A549 (cell line): ENCODE measurements at regions not wholly inside any gene's neighbourhood (a gene's known extent, or its start where the extent isn't known, plus 50 kb on each side); places are given as distances from the start of the nearest gene placed in this dataset.
A peak's percentile ranks its signal among the peaks of the same experiment; 100 is the strongest.

Experiments
- ATAC-seq, 2 experiments: fragments of 200-7000 bp in 1 of 2; fragments of >200 bp in 1 of 2; cut with Nextera tagmentation in 1 of 2; cut with Tn5 transposase in 1 of 2; 3 replicates each; pipeline versions ENCODE4 v1.8.0 to v1.9.1; 2018 to 2020; ENCODE audit warnings: mild to moderate bottlenecking in 1 of 2, moderate library complexity in 1 of 2
- CTCF ChIA-PET: fragments of 300-600 bp; sonication (Branson Sonifier 250); formaldehyde crosslinking; extraction: SDS; loops from one replicate; lab custom pipeline; 2021; ENCODE audit warnings: antibody characterized with exemption, inconsistent platforms; lab: Yijun Ruan, JAX
- POLR2A ChIA-PET: fragments of 350-600 bp; formaldehyde crosslinking; extraction: SDS; loops from one replicate; lab custom pipeline; 2021; ENCODE audit warnings: antibody characterized with exemption, inconsistent platforms; lab: Yijun Ruan, JAX
- DNase-seq, 2 experiments: peaks; one replicate each; pipeline versions ENCODE4 v3.0.0 to v3.0.0-alpha.2; 2011 to 2016; ENCODE audit warnings: low read depth in 1 of 2, low spot score in 1 of 2
- FAIRE-seq: peaks from 2 replicates; lab custom pipeline; 2011; peaks lifted over from hg19 to GRCh38; lab: Jason Lieb, UNC
- H3K27ac ChIP-seq, 2 experiments: fragments of >200 bp; sonication (Bioruptor Twin); formaldehyde crosslinking; 3 replicates each; pipeline ENCODE4 v1.5.1; 2016 to 2017
- H3K4me1 ChIP-seq: fragments of >200 bp; sonication (Bioruptor Twin); formaldehyde crosslinking; 3 replicates; pipeline ENCODE4 v1.6.1; 2016
- H3K4me2 ChIP-seq: fragments of >200 bp; sonication (Bioruptor Twin); formaldehyde crosslinking; 3 replicates; pipeline ENCODE4 v1.6.1; 2016
- H3K4me3 ChIP-seq: fragments of >200 bp; sonication (Bioruptor Twin); formaldehyde crosslinking; 3 replicates; pipeline ENCODE4 v1.5.1; 2016
- H3K9me3 ChIP-seq: fragments of >200 bp; sonication (Bioruptor Twin); formaldehyde crosslinking; 3 replicates; pipeline ENCODE4 v1.6.1; 2016
- BHLHE40 ChIP-seq: IDR thresholded peaks from 2 replicates; pipeline ENCODE4 v1.6.1; 2012; ENCODE audit warnings: low read depth, low read length, inconsistent platforms
- FOSL2 ChIP-seq, 2 experiments: fragments of 450-650 bp in 1 of 2; fragments of >200 bp in 1 of 2; sonication (Bioruptor Twin) in 1 of 2; formaldehyde crosslinking; IDR thresholded peaks; 2 replicates each; pipeline versions ENCODE4 v1.5.0 to v1.6.1; 2016 to 2020; ENCODE audit warnings: mild to moderate bottlenecking in 1 of 2, moderate library complexity in 1 of 2
- HEYL ChIP-seq: fragments of 250-450 bp; sonication (Bioruptor Pico); IDR thresholded peaks from 2 replicates; pipeline ENCODE4 v1.8.0; 2021; ENCODE audit warnings: mild to moderate bottlenecking, moderate library complexity
- HOXA7 ChIP-seq: fragments of 250-450 bp; sonication (Bioruptor Pico); IDR thresholded peaks from 2 replicates; pipeline ENCODE4 v1.5.0; 2020; ENCODE audit warnings: mild to moderate bottlenecking, moderate library complexity
- KDM5A ChIP-seq: fragments of 200-600 bp; sonication (generic); IDR thresholded peaks from 2 replicates; pipeline ENCODE4 v1.6.1; 2016; ENCODE audit warnings: antibody characterized with exemption, mild to moderate bottlenecking
- MYC ChIP-seq: IDR thresholded peaks from 2 replicates; pipeline ENCODE4 v1.6.1; 2012; ENCODE audit warnings: mild to moderate bottlenecking, inconsistent platforms, low read length, improper control_type of control experiment, borderline replicate concordance
- NPAS2 ChIP-seq: fragments of 250-450 bp; sonication (Bioruptor Pico); IDR thresholded peaks from 2 replicates; pipeline ENCODE4 v1.8.0; 2022; ENCODE audit warnings: mild to moderate bottlenecking, moderate library complexity, borderline replicate concordance
- POLR2A ChIP-seq: IDR thresholded peaks from 2 replicates; pipeline ENCODE4 v1.6.1; 2012; ENCODE audit warnings: mild to moderate bottlenecking, low read length
- POLR2AphosphoS2 ChIP-seq: conservative IDR thresholded peaks from 2 replicates; pipeline ENCODE4 v1.6.1; 2012; ENCODE audit warnings: low read length, improper control_type of control experiment, inconsistent platforms
- RAD21 ChIP-seq, 2 experiments: fragments of >200 bp in 1 of 2; sonication (Bioruptor Twin) in 1 of 2; formaldehyde crosslinking in 1 of 2; IDR thresholded peaks in 1 of 2; conservative IDR thresholded peaks in 1 of 2; 2 replicates in 1 of 2; 3 replicates in 1 of 2; pipeline ENCODE4 v1.6.1; 2012 to 2018; ENCODE audit warnings: inconsistent platforms in 1 of 2
- RCOR1 ChIP-seq: fragments of 150-350 bp; IDR thresholded peaks from 2 replicates; pipeline ENCODE4 v1.6.1; 2014; ENCODE audit warnings: antibody characterized with exemption, low read length, low read depth
- SMC3 ChIP-seq: fragments of >200 bp; sonication (Bioruptor Twin); formaldehyde crosslinking; IDR thresholded peaks from 3 replicates; pipeline ENCODE4 v1.6.1; 2018; ENCODE audit warnings: inconsistent platforms
- SREBF2 ChIP-seq: fragments of 450-650 bp; IDR thresholded peaks from 2 replicates; pipeline ENCODE4 v1.6.1; 2014; ENCODE audit warnings: mild to moderate bottlenecking, moderate library complexity
- TFCP2L1 ChIP-seq: fragments of 250-450 bp; sonication (Bioruptor Pico); IDR thresholded peaks from 2 replicates; pipeline ENCODE4 v1.5.0; 2021; ENCODE audit warnings: mild to moderate bottlenecking
- TP53 ChIP-seq: fragments of 250-450 bp; sonication (Bioruptor Pico); IDR thresholded peaks from 2 replicates; pipeline ENCODE4 v1.5.0; 2021; ENCODE audit warnings: mild to moderate bottlenecking, moderate library complexity
- WGBS: methylation state at CpG from one replicate; pipeline ENCODE4 v1.1.6; 2017; ENCODE audit errors: missing lambda C conversion rate; 5-methylcytosine and 5-hydroxymethylcytosine counted together
- TF ChIP-seq, protein P1 (sequence below): IDR thresholded peaks from 2 replicates; pipeline ENCODE4 v1.6.1; 2012; ENCODE audit warnings: low read depth, borderline replicate concordance
- TF ChIP-seq, protein P2 (sequence below): fragments of >200 bp; sonication (Bioruptor Twin); formaldehyde crosslinking; IDR thresholded peaks from 3 replicates; pipeline ENCODE4 v1.5.1; 2016
- TF ChIP-seq, protein P3 (sequence below): fragments of >200 bp; sonication (Bioruptor Twin); formaldehyde crosslinking; IDR thresholded peaks from 3 replicates; pipeline ENCODE4 v1.6.1; 2016

DNA sequence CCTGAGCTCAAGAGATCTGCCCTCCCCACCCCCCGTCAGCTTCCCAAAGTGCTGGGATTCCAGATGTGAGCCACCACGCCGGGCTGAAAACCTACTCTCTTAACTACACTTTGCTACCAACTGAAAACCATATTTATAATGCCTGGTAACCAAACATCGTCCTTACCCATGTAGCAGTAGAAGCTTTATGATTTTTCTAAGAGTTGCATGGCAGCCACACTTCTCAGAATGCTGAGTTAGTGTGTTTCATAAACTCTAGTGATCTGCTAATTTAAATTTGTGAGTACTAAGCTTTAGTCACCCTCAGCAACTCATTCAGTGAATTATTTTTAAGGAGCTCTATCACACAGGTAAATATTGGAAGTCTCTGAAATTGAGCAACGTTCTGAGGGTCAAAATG lies 478.4 kb downstream of the KDM4C start:
- ATAC-seq (no peak), FAIRE-seq (no peak), DNase-seq (no peak)
- 19% methylated on average over 5 of the region's 5 CpGs for WGBS
- Histone ChIP-seq H3K4me3 (no peak overlapping the region), H3K9me3 (no peaks in the 10 kb centered on the region), H3K4me2 (no peak overlapping the region), H3K4me1 (no peaks in the 10 kb centered on the region), H3K27ac (no peak overlapping the region)
- ChIA-PET CTCF (interaction anchor here (0.6 to 1.7 kb wide), 3 partner anchors 9 to 184 kb away, joined by 3 to 6 read pairs (median 3); no protein-coding TSS in a partner anchor), POLR2A (no interaction called here)
- no peak for TF ChIP-seq POLR2A
- TF ChIP-seq, protein P1, sequence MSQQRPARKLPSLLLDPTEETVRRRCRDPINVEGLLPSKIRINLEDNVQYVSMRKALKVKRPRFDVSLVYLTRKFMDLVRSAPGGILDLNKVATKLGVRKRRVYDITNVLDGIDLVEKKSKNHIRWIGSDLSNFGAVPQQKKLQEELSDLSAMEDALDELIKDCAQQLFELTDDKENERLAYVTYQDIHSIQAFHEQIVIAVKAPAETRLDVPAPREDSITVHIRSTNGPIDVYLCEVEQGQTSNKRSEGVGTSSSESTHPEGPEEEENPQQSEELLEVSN = no peak
- TF ChIP-seq, protein P2, sequence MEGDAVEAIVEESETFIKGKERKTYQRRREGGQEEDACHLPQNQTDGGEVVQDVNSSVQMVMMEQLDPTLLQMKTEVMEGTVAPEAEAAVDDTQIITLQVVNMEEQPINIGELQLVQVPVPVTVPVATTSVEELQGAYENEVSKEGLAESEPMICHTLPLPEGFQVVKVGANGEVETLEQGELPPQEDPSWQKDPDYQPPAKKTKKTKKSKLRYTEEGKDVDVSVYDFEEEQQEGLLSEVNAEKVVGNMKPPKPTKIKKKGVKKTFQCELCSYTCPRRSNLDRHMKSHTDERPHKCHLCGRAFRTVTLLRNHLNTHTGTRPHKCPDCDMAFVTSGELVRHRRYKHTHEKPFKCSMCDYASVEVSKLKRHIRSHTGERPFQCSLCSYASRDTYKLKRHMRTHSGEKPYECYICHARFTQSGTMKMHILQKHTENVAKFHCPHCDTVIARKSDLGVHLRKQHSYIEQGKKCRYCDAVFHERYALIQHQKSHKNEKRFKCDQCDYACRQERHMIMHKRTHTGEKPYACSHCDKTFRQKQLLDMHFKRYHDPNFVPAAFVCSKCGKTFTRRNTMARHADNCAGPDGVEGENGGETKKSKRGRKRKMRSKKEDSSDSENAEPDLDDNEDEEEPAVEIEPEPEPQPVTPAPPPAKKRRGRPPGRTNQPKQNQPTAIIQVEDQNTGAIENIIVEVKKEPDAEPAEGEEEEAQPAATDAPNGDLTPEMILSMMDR = no peak
- no peak for TF ChIP-seq TP53
- TF ChIP-seq SREBF2 = no peak
- TF ChIP-seq NPAS2 = no peak
- TF ChIP-seq, protein P3, sequence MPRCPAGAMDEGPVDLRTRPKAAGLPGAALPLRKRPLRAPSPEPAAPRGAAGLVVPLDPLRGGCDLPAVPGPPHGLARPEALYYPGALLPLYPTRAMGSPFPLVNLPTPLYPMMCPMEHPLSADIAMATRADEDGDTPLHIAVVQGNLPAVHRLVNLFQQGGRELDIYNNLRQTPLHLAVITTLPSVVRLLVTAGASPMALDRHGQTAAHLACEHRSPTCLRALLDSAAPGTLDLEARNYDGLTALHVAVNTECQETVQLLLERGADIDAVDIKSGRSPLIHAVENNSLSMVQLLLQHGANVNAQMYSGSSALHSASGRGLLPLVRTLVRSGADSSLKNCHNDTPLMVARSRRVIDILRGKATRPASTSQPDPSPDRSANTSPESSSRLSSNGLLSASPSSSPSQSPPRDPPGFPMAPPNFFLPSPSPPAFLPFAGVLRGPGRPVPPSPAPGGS = no peak
- TF ChIP-seq HOXA7 = no peak
- TF ChIP-seq POLR2AphosphoS2 = no peak
- no peak for TF ChIP-seq HEYL (CRISPR knock-in tag)
- no peak for TF ChIP-seq MYC
- no peak for TF ChIP-seq TFCP2L1 (CRISPR knock-in tag)
- TF ChIP-seq FOSL2 (IDR thresholded peaks at IDR 0.05) = no peak
- TF ChIP-seq FOSL2 (CRISPR knock-in tag; IDR thresholded peaks at IDR 0.05) = no peak
- no peak for TF ChIP-seq KDM5A
- no peak for TF ChIP-seq BHLHE40
- no peak for TF ChIP-seq SMC3
- TF ChIP-seq RAD21 (conservative IDR thresholded peaks at IDR 0.05 in 1 of 2, IDR thresholded peaks at IDR 0.05 in 1 of 2) = no peak
- TF ChIP-seq RCOR1 = no peak

DNA sequence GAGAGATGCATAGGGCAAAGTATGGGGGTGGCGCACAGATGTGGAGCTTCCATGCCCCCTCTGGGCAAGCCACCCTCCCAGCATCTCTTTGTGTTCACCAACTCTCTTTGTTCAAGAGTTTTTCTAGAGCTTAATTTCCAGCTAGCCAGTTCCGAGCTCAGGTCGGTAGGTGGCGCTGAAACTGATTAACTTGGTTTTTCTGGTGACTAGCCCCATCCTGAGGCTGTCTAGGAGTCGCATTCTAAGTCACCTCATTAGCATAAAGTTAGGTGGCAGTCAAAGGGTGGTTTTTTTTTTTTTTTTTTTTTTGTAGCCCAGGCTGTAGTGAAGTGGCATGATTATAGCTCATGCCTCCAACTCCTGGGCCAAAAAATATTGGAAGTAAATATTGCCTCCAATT lies 476.4 kb downstream of the KDM4C start:
- TF ChIP-seq, protein P2 = peak; percentile 47
- TF ChIP-seq SMC3 (0 out of 3 replicates have a peak, but pooled peaks have one; percentile 15), RAD21 (conservative IDR thresholded peaks at IDR 0.05 in 1 of 2, IDR thresholded peaks at IDR 0.05 in 1 of 2) (peak; percentile 40 to 61; a peak in 3 of 5 replicates), TP53 (no peak)
- TF ChIP-seq, all 56 proteins: peak for 3
- Histone ChIP-seq H3K4me3 (no peak overlapping the region), H3K4me2 (no peak overlapping the region), H3K9me3 (no peaks in the 10 kb centered on the region), H3K4me1 (no peaks in the 10 kb centered on the region), H3K27ac (no peak overlapping the region)
- DNase-seq = peak; percentile 29 to 66
- WGBS = 3% methylated on average over 5 of the region's 5 CpGs
- ChIA-PET POLR2A (interaction anchor here (0.7 kb wide), 1 partner anchor 172 kb away, joined by 7 read pairs; no protein-coding TSS in a partner anchor), CTCF (interaction anchor here (0.5 to 1.7 kb wide), 10 partner anchors 9 to 166 kb away, joined by 3 to 5 read pairs (median 3); no protein-coding TSS in a partner anchor)
- FAIRE-seq = no peak
- ATAC-seq = peak; percentile 70 to 91
